GM19043 (cell line): ENCODE measurements at regions not wholly inside any gene's neighbourhood (a gene's known extent, or its start where the extent isn't known, plus 50 kb on each side); places are given as distances from the start of the nearest gene placed in this dataset.

Experiments
- ATAC-seq: cut with Tn5 transposase; IDR thresholded peaks from one replicate; pipeline ENCODE4 v1.9.1; 2021; ENCODE audit warnings: low read depth; ENCODE audit not compliant: unreplicated experiment

- ATAC-seq = no peak
These were observed 55.1 kb upstream of the SLC1A1 start for GRCh38 chr9:4435197-4435596.

GRCh38 chr9:4433379-4433778, 56.9 kb upstream of the SLC1A1 start:
- no peak for ATAC-seq

GRCh38 chr9:4430432-4431261, 59.6 kb upstream of the SLC1A1 start:
- no peak for ATAC-seq

- no peak for ATAC-seq
These were observed 64.8 kb upstream of the SLC1A1 start for GRCh38 chr9:4425319-4426045.

GRCh38 chr9:4424891-4425290, 65.4 kb upstream of the SLC1A1 start:
- no peak for ATAC-seq

- no peak for ATAC-seq
These were observed 66.2 kb upstream of the SLC1A1 start for GRCh38 chr9:4424038-4424437.

- ATAC-seq = no peak
These were observed 67.1 kb upstream of the SLC1A1 start for GRCh38 chr9:4423207-4423610.

GRCh38 chr9:4422495-4422894, 67.8 kb upstream of the SLC1A1 start:
- ATAC-seq = peak; percentile 81

- no peak for ATAC-seq
These were observed 68.4 kb upstream of the SLC1A1 start for GRCh38 chr9:4421847-4422246.

GRCh38 chr9:4420351-4420750, 69.9 kb upstream of the SLC1A1 start:
- ATAC-seq = no peak

GRCh38 chr9:4417578-4418325, 72.5 kb upstream of the SLC1A1 start:
- no peak for ATAC-seq

GRCh38 chr9:4416467-4416866, 73.8 kb upstream of the SLC1A1 start:
- no peak for ATAC-seq

GRCh38 chr9:4415281-4415680, 75.0 kb upstream of the SLC1A1 start:
- ATAC-seq = no peak

- no peak for ATAC-seq
These were observed 76.4 kb upstream of the SLC1A1 start for GRCh38 chr9:4413856-4414255.

GRCh38 chr9:4404156-4404555, 86.1 kb upstream of the SLC1A1 start:
- no peak for ATAC-seq

- no peak for ATAC-seq
These were observed 87.8 kb upstream of the SLC1A1 start for GRCh38 chr9:4402501-4402900.

GRCh38 chr9:4400731-4401130, 89.5 kb upstream of the SLC1A1 start:
- ATAC-seq = no peak

- ATAC-seq = no peak
These were observed 92.4 kb upstream of the SLC1A1 start for GRCh38 chr9:4397917-4398316.

- no peak for ATAC-seq
These were observed 94.1 kb upstream of the GLIS3 start for GRCh38 chr9:4393806-4394523.

GRCh38 chr9:4389755-4390154, 89.9 kb upstream of the GLIS3 start:
- no peak for ATAC-seq

- ATAC-seq = no peak
These were observed 89.1 kb upstream of the GLIS3 start for GRCh38 chr9:4389003-4389402.
